ENCODE measurements at regions not wholly inside any gene's neighbourhood (a gene's known extent, or its start where the extent isn't known, plus 50 kb on each side); places are given as distances from the start of the nearest gene placed in this dataset.

GRCh38 chr14:27190296-27190695 lies 592.5 kb upstream of the NOVA1 start:
- Histone ChIP-seq H3K4me2 (ENCODE audit: insufficient read depth, low read length) (no peak overlapping the region), H2AFZ (ENCODE audit: low read depth, low read length) (no peak overlapping the region), H3K36me3 (ENCODE audit: insufficient read depth, low read length) (no peaks in the 10 kb centered on the region), H4K20me1 (ENCODE audit: insufficient read depth, low read length) (no peaks in the 10 kb centered on the region), H3K27ac (ENCODE audit: low read length) (no peak overlapping the region), H3K27me3 (ENCODE audit: insufficient read depth, low read length, poor library complexity) (no peaks in the 10 kb centered on the region), H3K9me3 (ENCODE audit: insufficient read depth, low read length, severe bottlenecking) (no peaks in the 10 kb centered on the region), H3K4me1 (ENCODE audit: insufficient read depth, low read length) (no peaks in the 10 kb centered on the region), H3K9ac (ENCODE audit: low read depth, low read length) (no peak overlapping the region), H3K79me2 (ENCODE audit: insufficient read depth, low read length) (no peaks in the 10 kb centered on the region), H3K4me3 (ENCODE audit: low read depth in 1 of 2, low read length in 2 of 2) (no peak overlapping the region)
- no peak for DNase-seq
- ATAC-seq (ENCODE audit: insufficient read depth, low read depth): no peak
- TF ChIP-seq EZH2 (IDR thresholded peaks at IDR 0.05; ENCODE audit: borderline replicate concordance, low read depth, low read length, severe bottlenecking) (no peak), CTCF (IDR thresholded peaks at IDR 0.05; ENCODE audit: borderline replicate concordance, extremely low read depth, low read length, poor library complexity, severe bottlenecking) (no peak)

- Histone ChIP-seq H3K4me3 (ENCODE audit: low read depth in 1 of 2, low read length in 2 of 2) (no peak overlapping the region), H4K20me1 (ENCODE audit: insufficient read depth, low read length) (no peaks in the 10 kb centered on the region), H3K4me2 (ENCODE audit: insufficient read depth, low read length) (no peak overlapping the region), H3K79me2 (ENCODE audit: insufficient read depth, low read length) (no peaks in the 10 kb centered on the region), H3K36me3 (ENCODE audit: insufficient read depth, low read length) (no peaks in the 10 kb centered on the region), H3K27me3 (ENCODE audit: insufficient read depth, low read length, poor library complexity) (no peaks in the 10 kb centered on the region), H3K9ac (ENCODE audit: low read depth, low read length) (no peak overlapping the region), H3K4me1 (ENCODE audit: insufficient read depth, low read length) (no peaks in the 10 kb centered on the region), H3K27ac (ENCODE audit: low read length) (no peak overlapping the region), H2AFZ (ENCODE audit: low read depth, low read length) (no peak overlapping the region), H3K9me3 (ENCODE audit: insufficient read depth, low read length, severe bottlenecking) (no peaks in the 10 kb centered on the region)
- ATAC-seq (ENCODE audit: insufficient read depth, low read depth): no peak
- DNase-seq: no peak
- TF ChIP-seq EZH2 (IDR thresholded peaks at IDR 0.05; ENCODE audit: borderline replicate concordance, low read depth, low read length, severe bottlenecking): no peak
- TF ChIP-seq CTCF (IDR thresholded peaks at IDR 0.05; ENCODE audit: borderline replicate concordance, extremely low read depth, low read length, poor library complexity, severe bottlenecking): no peak
These were observed 601.4 kb upstream of the NOVA1 start for GRCh38 chr14:27199272-27199671.

- H3K9ac ChIP-seq (ENCODE audit: low read depth, low read length): no peak overlapping the region
- no peak for TF ChIP-seq CTCF (IDR thresholded peaks at IDR 0.05; ENCODE audit: borderline replicate concordance, extremely low read depth, low read length, poor library complexity, severe bottlenecking)
- TF ChIP-seq EZH2 (IDR thresholded peaks at IDR 0.05; ENCODE audit: borderline replicate concordance, low read depth, low read length, severe bottlenecking): no peak
- no peak for ATAC-seq (ENCODE audit: insufficient read depth, low read depth)
- H2AFZ ChIP-seq (ENCODE audit: low read depth, low read length): no peak overlapping the region
- no peaks in the 10 kb centered on the region for H3K9me3 ChIP-seq (ENCODE audit: insufficient read depth, low read length, severe bottlenecking)
- DNase-seq: no peak
- H3K4me2 ChIP-seq (ENCODE audit: insufficient read depth, low read length): no peak overlapping the region
- no peaks in the 10 kb centered on the region for H3K36me3 ChIP-seq (ENCODE audit: insufficient read depth, low read length)
- H4K20me1 ChIP-seq (ENCODE audit: insufficient read depth, low read length): no peaks in the 10 kb centered on the region
- H3K4me1 ChIP-seq (ENCODE audit: insufficient read depth, low read length): no peaks in the 10 kb centered on the region
- H3K27ac ChIP-seq (ENCODE audit: low read length): no peak overlapping the region
- no peak overlapping the region for H3K4me3 ChIP-seq (ENCODE audit: low read depth in 1 of 2, low read length in 2 of 2)
- H3K27me3 ChIP-seq (ENCODE audit: insufficient read depth, low read length, poor library complexity): no peaks in the 10 kb centered on the region
- no peaks in the 10 kb centered on the region for H3K79me2 ChIP-seq (ENCODE audit: insufficient read depth, low read length)
These were observed 607.2 kb upstream of the NOVA1 start for GRCh38 chr14:27205036-27205435.

- TF ChIP-seq EZH2 (IDR thresholded peaks at IDR 0.05; ENCODE audit: borderline replicate concordance, low read depth, low read length, severe bottlenecking) (no peak), CTCF (IDR thresholded peaks at IDR 0.05; ENCODE audit: borderline replicate concordance, extremely low read depth, low read length, poor library complexity, severe bottlenecking) (no peak)
- Histone ChIP-seq H2AFZ (ENCODE audit: low read depth, low read length) (no peak overlapping the region), H3K4me3 (ENCODE audit: low read depth in 1 of 2, low read length in 2 of 2) (no peak overlapping the region), H3K79me2 (ENCODE audit: insufficient read depth, low read length) (no peaks in the 10 kb centered on the region), H3K27ac (ENCODE audit: low read length) (no peak overlapping the region), H3K9me3 (ENCODE audit: insufficient read depth, low read length, severe bottlenecking) (peaks cover 4% of the 10 kb centered on the region), H3K36me3 (ENCODE audit: insufficient read depth, low read length) (no peaks in the 10 kb centered on the region), H3K4me2 (ENCODE audit: insufficient read depth, low read length) (no peak overlapping the region), H4K20me1 (ENCODE audit: insufficient read depth, low read length) (no peaks in the 10 kb centered on the region), H3K27me3 (ENCODE audit: insufficient read depth, low read length, poor library complexity) (no peaks in the 10 kb centered on the region), H3K9ac (ENCODE audit: low read depth, low read length) (no peak overlapping the region), H3K4me1 (ENCODE audit: insufficient read depth, low read length) (no peaks in the 10 kb centered on the region)
- no peak for DNase-seq
- no peak for ATAC-seq (ENCODE audit: insufficient read depth, low read depth)
These were observed 613.9 kb upstream of the NOVA1 start for GRCh38 chr14:27211741-27212140.
